Myocyte (in vitro differentiated cells): ENCODE measurements at regions not wholly inside any gene's neighbourhood (a gene's known extent, or its start where the extent isn't known, plus 50 kb on each side); places are given as distances from the start of the nearest gene placed in this dataset.
"Not testable (repeated sequence)": the region's sequence is repeated elsewhere in the genome, so short reads cannot be mapped to it uniquely, and the experiment has no call there.

Experiments used
- DNase-seq: peaks from one replicate; pipeline ENCODE4 v3.0.0-alpha.2; 2012; ENCODE audit warnings: low read depth

- DNase-seq: no peak
Measured at GRCh38 chr21:20459838-20460237, 538.4 kb upstream of the NCAM2 start.

- DNase-seq: no peak
Measured at GRCh38 chr21:20463362-20463761, 534.8 kb upstream of the NCAM2 start.

- DNase-seq: no peak
Measured at GRCh38 chr21:20469361-20469760, 528.8 kb upstream of the NCAM2 start.

- no peak for DNase-seq
Measured at GRCh38 chr21:20486303-20486702, 511.9 kb upstream of the NCAM2 start.

GRCh38 chr21:20502915-20503314 is 495.3 kb upstream of the NCAM2 start:
- not testable (repeated sequence) for DNase-seq

GRCh38 chr21:20507783-20508182 is 490.4 kb upstream of the NCAM2 start:
- no peak for DNase-seq

GRCh38 chr21:20511216-20511880 is 486.9 kb upstream of the NCAM2 start:
- DNase-seq: no peak

- no peak for DNase-seq
Measured at GRCh38 chr21:20515446-20515845, 482.8 kb upstream of the NCAM2 start.

- DNase-seq: no peak
Measured at GRCh38 chr21:20519076-20519475, 479.1 kb upstream of the NCAM2 start.

GRCh38 chr21:20522611-20523010 is 475.6 kb upstream of the NCAM2 start:
- no peak for DNase-seq

GRCh38 chr21:20523191-20523590 is 475.0 kb upstream of the NCAM2 start:
- no peak for DNase-seq

GRCh38 chr21:20527731-20528460 is 470.3 kb upstream of the NCAM2 start:
- DNase-seq: no peak

- DNase-seq: no peak
Measured at GRCh38 chr21:20537130-20537529, 461.1 kb upstream of the NCAM2 start.

- no peak for DNase-seq
Measured at GRCh38 chr21:20538039-20538658, 460.1 kb upstream of the NCAM2 start.

GRCh38 chr21:20545454-20545853 is 452.8 kb upstream of the NCAM2 start:
- DNase-seq: no peak

GRCh38 chr21:20551939-20552338 is 446.3 kb upstream of the NCAM2 start:
- no peak for DNase-seq

GRCh38 chr21:20554785-20555184 is 443.4 kb upstream of the NCAM2 start:
- DNase-seq: no peak

- DNase-seq: no peak
Measured at GRCh38 chr21:20570824-20571232, 427.4 kb upstream of the NCAM2 start.

- DNase-seq: no peak
Measured at GRCh38 chr21:20572582-20572981, 425.6 kb upstream of the NCAM2 start.

- DNase-seq: no peak
Measured at GRCh38 chr21:20581361-20581760, 416.8 kb upstream of the NCAM2 start.

GRCh38 chr21:20591284-20591683 is 406.9 kb upstream of the NCAM2 start:
- no peak for DNase-seq

- no peak for DNase-seq
Measured at GRCh38 chr21:20592463-20592862, 405.7 kb upstream of the NCAM2 start.

- DNase-seq: no peak
Measured at GRCh38 chr21:20603236-20603635, 395.0 kb upstream of the NCAM2 start.
